IMR-90 (cell line): ENCODE measurements at regions not wholly inside any gene's neighbourhood (a gene's known extent, or its start where the extent isn't known, plus 50 kb on each side); places are given as distances from the start of the nearest gene placed in this dataset.

ENCODE experiments used
- ATAC-seq: fragments of 200-7000 bp; cut with Tn5 transposase; 2 replicates; pipeline ENCODE4 v1.9.1; 2020; ENCODE audit warnings: low read depth, mild to moderate bottlenecking, moderate library complexity
- BruUV-seq: library from RNA; stranded (reverse); fragments of 400-500 nt; replicated peaks from 2 replicates; lab custom pipeline; 2021; lab: Mats Ljungman, UMichigan
- CTCF ChIA-PET: fragments of 300-600 bp; formaldehyde crosslinking; extraction: SDS; loops from one replicate; lab custom pipeline; 2021; ENCODE audit warnings: antibody characterized with exemption; lab: Yijun Ruan, JAX
- POLR2A ChIA-PET: fragments of 300-600 bp; sonication (Branson Sonifier 250); formaldehyde crosslinking; loops from one replicate; lab custom pipeline; 2022; ENCODE audit warnings: antibody characterized with exemption; ENCODE audit not compliant: unreplicated experiment; lab: Charles Lee
- DNase-seq: peaks from one replicate; pipeline ENCODE4 v3.0.0; 2013
- H2AFZ ChIP-seq: replicated peaks from 2 replicates; pipeline ENCODE3; 2013; ENCODE audit warnings: low read length, mild to moderate bottlenecking; ENCODE audit not compliant: poor library complexity
- H2AK5ac ChIP-seq: 2 replicates; pipeline ENCODE4 v1.6.1; 2013; ENCODE audit warnings: low read depth, low read length, inconsistent platforms
- H2AK9ac ChIP-seq: replicated peaks from 2 replicates; pipeline ENCODE3; 2013; ENCODE audit warnings: mild to moderate bottlenecking, low read depth, low read length, moderate library complexity; ENCODE audit not compliant: poor library complexity
- H2BK120ac ChIP-seq: 2 replicates; pipeline ENCODE4 v1.6.1; 2013; ENCODE audit warnings: low read depth, low read length, inconsistent platforms
- H2BK15ac ChIP-seq: 3 replicates; pipeline ENCODE4 v1.6.1; 2013; ENCODE audit warnings: low read depth, low read length, inconsistent platforms
- H2BK20ac ChIP-seq: 2 replicates; pipeline ENCODE4 v1.6.1; 2013; ENCODE audit warnings: low read depth, mild to moderate bottlenecking, inconsistent platforms, low read length, moderate library complexity
- H2BK5ac ChIP-seq: 2 replicates; pipeline ENCODE4 v1.6.1; 2013; ENCODE audit warnings: mild to moderate bottlenecking, low read depth, low read length, inconsistent platforms; ENCODE audit not compliant: poor library complexity, severe bottlenecking
- H3K14ac ChIP-seq: replicated peaks from 2 replicates; pipeline ENCODE4 v1.6.1; 2013; ENCODE audit warnings: low read depth, low read length, inconsistent platforms
- H3K18ac ChIP-seq: 2 replicates; pipeline ENCODE4 v1.6.1; 2013; ENCODE audit warnings: low read depth, low read length, control low read depth
- H3K23ac ChIP-seq: 2 replicates; pipeline ENCODE4 v1.6.1; 2013; ENCODE audit warnings: low read depth, low read length, inconsistent platforms
- H3K27ac ChIP-seq: 2 replicates; pipeline ENCODE4 v1.5.1; 2013; ENCODE audit warnings: mild to moderate bottlenecking, control low read depth, low read length; ENCODE audit not compliant: insufficient read depth
- H3K27me3 ChIP-seq: 2 replicates; pipeline ENCODE4 v1.6.1; 2013; ENCODE audit warnings: low read length; ENCODE audit not compliant: control insufficient read depth, insufficient read depth
- H3K36me3 ChIP-seq: 2 replicates; pipeline ENCODE4 v1.6.1; 2013; ENCODE audit warnings: low read length, mixed read lengths; ENCODE audit not compliant: control insufficient read depth, insufficient read depth
- H3K4ac ChIP-seq: 2 replicates; pipeline ENCODE4 v1.6.1; 2013; ENCODE audit warnings: low read depth, low read length, inconsistent platforms
- H3K4me1 ChIP-seq: 2 replicates; pipeline ENCODE4 v1.6.1; 2013; ENCODE audit warnings: low read length, mixed read lengths; ENCODE audit not compliant: control insufficient read depth, insufficient read depth
- H3K4me2 ChIP-seq: 2 replicates; pipeline ENCODE4 v1.6.1; 2013; ENCODE audit warnings: low read depth, mild to moderate bottlenecking, control low read depth, low read length, moderate library complexity
- H3K4me3 ChIP-seq: 2 replicates; pipeline ENCODE4 v1.5.1; 2013; ENCODE audit warnings: low read depth, mild to moderate bottlenecking, control low read depth, low read length, moderate library complexity; ENCODE audit not compliant: insufficient read depth
- H3K56ac ChIP-seq: 2 replicates; pipeline ENCODE4 v1.6.1; 2013; ENCODE audit warnings: low read length, inconsistent platforms; ENCODE audit not compliant: insufficient read depth; ENCODE audit errors: extremely low read depth
- H3K79me1 ChIP-seq, 2 experiments: 2 replicates each; pipeline ENCODE4 v1.6.1; 2013; ENCODE audit warnings: low read length in 2 of 2, inconsistent platforms in 1 of 2, low read depth in 1 of 2
- H3K9ac ChIP-seq: 2 replicates; pipeline ENCODE4 v1.6.1; 2013; ENCODE audit warnings: low read depth, low read length, control low read depth
- H3K9me1 ChIP-seq: 2 replicates; pipeline ENCODE4 v1.6.1; 2013; ENCODE audit warnings: low read length, inconsistent platforms; ENCODE audit not compliant: insufficient read depth
- H3K9me3 ChIP-seq: 2 replicates; pipeline ENCODE4 v1.6.1; 2013; ENCODE audit warnings: low read length; ENCODE audit not compliant: control insufficient read depth, insufficient read depth
- H4K20me1 ChIP-seq: 2 replicates; pipeline ENCODE4 v1.6.1; 2013; ENCODE audit warnings: low read length, inconsistent platforms; ENCODE audit not compliant: insufficient read depth
- H4K5ac ChIP-seq: 2 replicates; pipeline ENCODE4 v1.6.1; 2013; ENCODE audit warnings: mild to moderate bottlenecking, low read depth, low read length, control low read depth
- H4K8ac ChIP-seq, 2 experiments: 2 replicates each; pipeline ENCODE4 v1.6.1; 2013; ENCODE audit warnings: low read depth in 2 of 2, low read length in 2 of 2, control low read depth in 1 of 2, inconsistent platforms in 1 of 2
- H4K91ac ChIP-seq: 2 replicates; pipeline ENCODE4 v1.6.1; 2013; ENCODE audit warnings: low read depth, low read length, inconsistent platforms; ENCODE audit not compliant: insufficient read depth
- BHLHE40 ChIP-seq: fragments of 150-350 bp; IDR thresholded peaks from 2 replicates; pipeline ENCODE4 v1.6.1; 2016; ENCODE audit warnings: mild to moderate bottlenecking, low read depth, low read length
- CEBPB ChIP-seq: IDR thresholded peaks from 2 replicates; pipeline ENCODE4 v1.6.1; 2012; ENCODE audit warnings: low read depth, low read length, improper control_type of control experiment
- CHD1 ChIP-seq: IDR thresholded peaks from 2 replicates; pipeline ENCODE4 v1.6.1; 2012; ENCODE audit warnings: low read depth, low read length, improper control_type of control experiment
- FOS ChIP-seq: fragments of 150-350 bp; IDR thresholded peaks from 2 replicates; pipeline ENCODE4 v1.6.1; 2016; ENCODE audit warnings: low read depth, low read length
- MAFK ChIP-seq: IDR thresholded peaks from 2 replicates; pipeline ENCODE4 v1.6.1; 2012; ENCODE audit warnings: low read depth, low read length, improper control_type of control experiment
- MAZ ChIP-seq: IDR thresholded peaks from 2 replicates; pipeline ENCODE4 v1.6.1; 2012; ENCODE audit warnings: low read depth, mild to moderate bottlenecking, low read length, improper control_type of control experiment, moderate library complexity, borderline replicate concordance
- MXI1 ChIP-seq: IDR thresholded peaks from 2 replicates; pipeline ENCODE4 v1.6.1; 2012; ENCODE audit warnings: low read depth, mild to moderate bottlenecking, low read length, moderate library complexity, borderline replicate concordance
- NFE2L2 ChIP-seq: fragments of 150-350 bp; IDR thresholded peaks from 2 replicates; pipeline ENCODE4 v1.6.1; 2016; ENCODE audit warnings: low read depth, mild to moderate bottlenecking, low read length
- POLR2A ChIP-seq: IDR thresholded peaks from 2 replicates; pipeline ENCODE4 v1.6.1; 2012; ENCODE audit warnings: mild to moderate bottlenecking, low read depth, low read length
- RAD21 ChIP-seq: IDR thresholded peaks from 2 replicates; pipeline ENCODE4 v1.6.1; 2012; ENCODE audit warnings: low read length, improper control_type of control experiment
- RCOR1 ChIP-seq: IDR thresholded peaks from 2 replicates; pipeline ENCODE4 v1.6.1; 2012; ENCODE audit warnings: mild to moderate bottlenecking, low read length, improper control_type of control experiment; ENCODE audit not compliant: insufficient replicate concordance
- RFX5 ChIP-seq: IDR thresholded peaks from 2 replicates; pipeline ENCODE4 v1.8.0; 2012; ENCODE audit warnings: low read depth, mild to moderate bottlenecking, low read length, moderate library complexity
- SMC3 ChIP-seq: fragments of 150-350 bp; IDR thresholded peaks from 2 replicates; pipeline ENCODE4 v1.6.1; 2016; ENCODE audit warnings: low read depth, mild to moderate bottlenecking, antibody characterized with exemption, low read length, moderate library complexity
- USF2 ChIP-seq: fragments of 150-350 bp; IDR thresholded peaks from 2 replicates; pipeline ENCODE4 v1.6.1; 2017; ENCODE audit warnings: mild to moderate bottlenecking, antibody characterized with exemption, low read length, low read depth
- WGBS, 2 experiments: methylation state at CpG; one replicate each; pipeline versions ENCODE4 v1.1.5 to v1.1.7; 2013; ENCODE audit warnings: missing lambda C conversion rate in 2 of 2; ENCODE audit not compliant: insufficient read length in 1 of 2; ENCODE audit errors: extremely low coverage in 2 of 2; 5-methylcytosine and 5-hydroxymethylcytosine counted together
- dilution Hi-C: fragments of 300-500 bp; cut with HindIII; formaldehyde crosslinking; loops from one replicate; pipeline ENCODE4 v1.14.3; 2018; ENCODE audit warnings: low sequenced_read_pairs; ENCODE audit not compliant: unreplicated experiment
- in situ Hi-C: fragments of 300-500 bp; cut with MboI; formaldehyde crosslinking; loops from 3 replicates; pipeline ENCODE4 v1.14.3; 2019; ENCODE audit warnings: low sequenced_read_pairs, inconsistent platforms, mixed read lengths
- intact Hi-C: fragments of 100-400 bp; cut with micrococcal nuclease; formaldehyde crosslinking; loops from 2 replicates; pipeline ENCODE4 v1.10.0; 2022
- TF ChIP-seq, protein P1 (sequence below): fragments of 150-350 bp; IDR thresholded peaks from 2 replicates; pipeline ENCODE4 v1.6.1; 2016; ENCODE audit warnings: low read depth, mild to moderate bottlenecking, low read length, moderate library complexity, borderline replicate concordance
- TF ChIP-seq, protein P2 (sequence below): conservative IDR thresholded peaks from 2 replicates; pipeline ENCODE4 v1.5.1; 2012; ENCODE audit warnings: mild to moderate bottlenecking, low read depth, low read length, improper control_type of control experiment

GRCh38 chr2:122663620-122664019 lies 908.2 kb downstream of the TSN start:
- Histone ChIP-seq H4K8ac (no peak overlapping the region), H2BK15ac (no peak overlapping the region), H3K9ac (no peak overlapping the region), H4K20me1 (no peaks in the 10 kb centered on the region), H3K4me3 (no peak overlapping the region), H3K4me1 (no peaks in the 10 kb centered on the region), H3K4me2 (no peak overlapping the region), H2BK20ac (no peak overlapping the region), H3K18ac (no peak overlapping the region), H2BK120ac (no peak overlapping the region), H2AK9ac (no peak overlapping the region), H3K23ac (no peak overlapping the region), H3K9me3 (peaks cover 12% of the 10 kb centered on the region), H3K27me3 (no peaks in the 10 kb centered on the region), H4K5ac (no peak overlapping the region), H3K79me1 (no peaks in the 10 kb centered on the region), H4K91ac (no peak overlapping the region), H3K9me1 (no peaks in the 10 kb centered on the region), H3K56ac (no peak overlapping the region), H3K14ac (no peak overlapping the region), H3K4ac (no peak overlapping the region), H2BK5ac (no peak overlapping the region), H2AK5ac (no peak overlapping the region), H2AFZ (no peak overlapping the region), H3K36me3 (no peaks in the 10 kb centered on the region), H3K27ac (no peak overlapping the region)
- no TSS peak for BruUV-seq
- in situ Hi-C loops (no loop called here), dilution Hi-C loops (no loop called here), intact Hi-C loops (no loop called here)
- ChIA-PET POLR2A (no interaction called here), CTCF (no interaction called here)
- TF ChIP-seq RFX5 = no peak
- TF ChIP-seq MAFK = no peak
- TF ChIP-seq, protein P1, sequence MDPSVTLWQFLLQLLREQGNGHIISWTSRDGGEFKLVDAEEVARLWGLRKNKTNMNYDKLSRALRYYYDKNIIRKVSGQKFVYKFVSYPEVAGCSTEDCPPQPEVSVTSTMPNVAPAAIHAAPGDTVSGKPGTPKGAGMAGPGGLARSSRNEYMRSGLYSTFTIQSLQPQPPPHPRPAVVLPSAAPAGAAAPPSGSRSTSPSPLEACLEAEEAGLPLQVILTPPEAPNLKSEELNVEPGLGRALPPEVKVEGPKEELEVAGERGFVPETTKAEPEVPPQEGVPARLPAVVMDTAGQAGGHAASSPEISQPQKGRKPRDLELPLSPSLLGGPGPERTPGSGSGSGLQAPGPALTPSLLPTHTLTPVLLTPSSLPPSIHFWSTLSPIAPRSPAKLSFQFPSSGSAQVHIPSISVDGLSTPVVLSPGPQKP = no peak
- TF ChIP-seq RAD21 = no peak
- TF ChIP-seq NFE2L2 = no peak
- no peak for TF ChIP-seq MAZ
- no peak for TF ChIP-seq FOS
- TF ChIP-seq, protein P2, sequence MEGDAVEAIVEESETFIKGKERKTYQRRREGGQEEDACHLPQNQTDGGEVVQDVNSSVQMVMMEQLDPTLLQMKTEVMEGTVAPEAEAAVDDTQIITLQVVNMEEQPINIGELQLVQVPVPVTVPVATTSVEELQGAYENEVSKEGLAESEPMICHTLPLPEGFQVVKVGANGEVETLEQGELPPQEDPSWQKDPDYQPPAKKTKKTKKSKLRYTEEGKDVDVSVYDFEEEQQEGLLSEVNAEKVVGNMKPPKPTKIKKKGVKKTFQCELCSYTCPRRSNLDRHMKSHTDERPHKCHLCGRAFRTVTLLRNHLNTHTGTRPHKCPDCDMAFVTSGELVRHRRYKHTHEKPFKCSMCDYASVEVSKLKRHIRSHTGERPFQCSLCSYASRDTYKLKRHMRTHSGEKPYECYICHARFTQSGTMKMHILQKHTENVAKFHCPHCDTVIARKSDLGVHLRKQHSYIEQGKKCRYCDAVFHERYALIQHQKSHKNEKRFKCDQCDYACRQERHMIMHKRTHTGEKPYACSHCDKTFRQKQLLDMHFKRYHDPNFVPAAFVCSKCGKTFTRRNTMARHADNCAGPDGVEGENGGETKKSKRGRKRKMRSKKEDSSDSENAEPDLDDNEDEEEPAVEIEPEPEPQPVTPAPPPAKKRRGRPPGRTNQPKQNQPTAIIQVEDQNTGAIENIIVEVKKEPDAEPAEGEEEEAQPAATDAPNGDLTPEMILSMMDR = no peak
- TF ChIP-seq USF2 = no peak
- TF ChIP-seq SMC3 = no peak
- no peak for TF ChIP-seq RCOR1
- TF ChIP-seq CEBPB = no peak
- TF ChIP-seq CHD1 = no peak
- no peak for TF ChIP-seq MXI1
- TF ChIP-seq BHLHE40 = no peak
- no peak for TF ChIP-seq POLR2A
- 33% methylated on average over 3 of the region's 4 CpGs; no CpG with 5 or more reads in 1 of the 2 experiments for WGBS, 2 experiments
- DNase-seq = no peak
- no peak for ATAC-seq
